NCI-H2196 (cell line): ENCODE measurements at regions not wholly inside any gene's neighbourhood (a gene's known extent, or its start where the extent isn't known, plus 50 kb on each side); places are given as distances from the start of the nearest gene placed in this dataset.
"Not testable (repeated sequence)": the region's sequence is repeated elsewhere in the genome, so short reads cannot be mapped to it uniquely, and the experiment has no call there.

ENCODE experiments used
- DNase-seq: peaks from one replicate; lab custom pipeline; 2025; ENCODE audit not compliant: unreplicated experiment; lab: John Stamatoyannopoulos, UW

DNA sequence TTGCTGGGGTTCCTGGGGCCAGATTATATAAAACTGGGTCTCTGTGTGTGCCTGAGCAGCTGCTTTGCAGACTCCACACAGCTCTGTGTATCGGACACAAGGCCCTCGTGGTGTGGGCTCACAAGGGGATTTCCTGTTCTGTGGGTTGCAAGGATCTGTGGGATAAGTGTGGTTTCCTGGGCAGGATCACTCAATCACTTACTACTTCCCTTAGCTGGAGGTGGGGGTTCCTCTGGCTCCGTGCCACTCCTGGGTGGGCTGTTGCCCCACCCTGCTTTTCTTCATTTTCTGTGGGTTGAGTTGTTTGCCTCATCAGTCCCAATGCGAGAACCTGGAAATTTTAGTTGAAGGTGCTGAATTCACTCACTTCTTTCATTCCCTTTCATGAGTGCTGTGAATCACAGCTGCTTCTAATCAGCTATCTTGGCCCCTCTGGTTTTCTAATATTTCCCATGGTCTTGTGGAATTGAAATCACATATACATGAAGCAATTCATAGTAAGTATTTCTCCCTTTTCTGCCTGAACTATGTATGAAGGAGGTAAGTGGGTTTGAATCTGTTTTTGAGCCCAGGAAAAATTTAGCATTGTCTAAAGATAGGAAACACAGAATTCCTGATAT lies 196.3 kb downstream of the DCDC2C start:
- no peak for DNase-seq

DNA sequence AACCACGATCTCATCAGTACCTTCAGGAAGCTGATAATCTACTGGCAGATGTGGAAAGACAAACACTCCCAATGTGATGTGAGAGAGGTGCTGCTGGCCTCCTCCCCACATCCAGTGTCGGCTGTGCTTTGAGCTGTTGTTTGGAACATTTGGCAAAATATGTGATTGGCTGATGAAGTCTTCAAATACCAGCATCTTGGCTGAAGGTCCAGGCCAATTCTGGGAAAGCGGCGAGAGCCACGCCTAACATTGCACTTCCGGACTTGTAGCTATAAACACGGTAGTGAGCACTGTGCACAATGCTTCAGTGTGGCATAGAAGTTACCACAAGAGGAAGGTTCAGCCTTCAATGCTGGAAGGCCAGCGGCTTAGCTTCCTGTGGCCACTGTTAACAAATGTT lies 198.8 kb downstream of the DCDC2C start:
- no peak for DNase-seq

DNA sequence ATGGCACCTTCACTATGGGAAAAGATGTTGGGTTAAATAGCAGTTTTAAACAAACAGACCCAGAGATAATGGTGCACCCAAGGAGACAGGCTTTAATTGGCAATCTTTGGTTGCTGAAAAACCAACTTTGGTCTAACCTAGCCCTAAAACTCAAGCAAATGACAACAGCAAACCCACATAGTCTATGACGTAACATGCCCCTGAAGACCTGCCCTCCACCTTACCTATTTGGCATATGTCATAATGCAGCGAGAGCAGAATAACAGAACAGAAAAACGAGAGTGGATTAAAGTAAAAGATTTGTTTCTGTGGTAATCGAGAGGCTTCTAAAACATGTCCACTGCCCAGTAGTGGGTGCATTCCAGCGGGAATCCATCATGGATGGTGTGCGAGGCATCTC lies 200.7 kb downstream of the DCDC2C start:
- no peak for DNase-seq

DNA sequence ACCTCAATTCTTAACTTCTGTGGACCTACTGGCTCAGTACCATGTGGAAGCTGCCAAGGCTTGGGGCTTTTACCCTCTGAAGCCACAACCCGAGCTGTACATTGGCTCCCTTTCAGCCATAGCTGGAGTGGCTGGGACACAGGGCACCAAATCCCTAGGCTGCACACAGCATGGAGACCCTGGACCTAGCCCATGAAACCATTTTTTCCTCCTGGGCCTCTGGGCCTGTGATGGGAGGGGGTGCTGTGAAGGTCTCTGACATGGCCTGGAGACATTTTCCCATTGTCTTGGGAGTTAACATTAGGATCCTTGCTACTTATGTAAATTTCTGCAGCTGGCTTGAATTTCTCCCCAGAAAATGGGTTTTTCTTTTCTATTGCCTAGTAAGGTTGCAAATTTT lies 205.1 kb downstream of the DCDC2C start:
- not testable (repeated sequence) for DNase-seq

DNA sequence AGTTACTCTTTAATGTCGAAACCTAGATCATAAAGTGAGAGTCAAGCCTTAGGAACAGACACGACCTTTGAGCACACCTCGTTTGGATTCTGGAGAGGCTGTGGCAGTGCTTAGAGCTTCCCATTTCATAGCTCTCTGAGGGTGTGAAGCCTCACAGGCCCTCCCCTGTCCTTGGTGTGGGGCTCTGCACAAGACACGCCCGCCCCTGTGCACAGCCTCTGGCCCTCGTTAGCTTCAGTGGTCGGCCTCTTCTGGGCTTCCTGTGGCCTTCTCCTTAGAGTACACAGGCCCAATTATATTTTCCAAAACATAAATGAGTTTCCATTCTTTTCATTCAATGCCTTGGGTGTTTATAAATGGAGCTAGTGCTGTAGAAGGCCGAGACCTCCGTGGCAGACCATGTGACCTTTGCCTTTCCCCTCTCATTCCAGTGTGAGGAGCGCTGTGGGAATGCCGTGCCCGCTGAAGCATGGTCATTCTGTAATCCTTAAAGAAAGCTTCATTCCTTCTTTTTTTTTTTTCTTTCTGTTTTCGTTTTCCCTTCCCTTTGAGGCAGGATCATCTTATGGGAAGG lies 208.6 kb downstream of the DCDC2C start:
- no peak for DNase-seq

DNA sequence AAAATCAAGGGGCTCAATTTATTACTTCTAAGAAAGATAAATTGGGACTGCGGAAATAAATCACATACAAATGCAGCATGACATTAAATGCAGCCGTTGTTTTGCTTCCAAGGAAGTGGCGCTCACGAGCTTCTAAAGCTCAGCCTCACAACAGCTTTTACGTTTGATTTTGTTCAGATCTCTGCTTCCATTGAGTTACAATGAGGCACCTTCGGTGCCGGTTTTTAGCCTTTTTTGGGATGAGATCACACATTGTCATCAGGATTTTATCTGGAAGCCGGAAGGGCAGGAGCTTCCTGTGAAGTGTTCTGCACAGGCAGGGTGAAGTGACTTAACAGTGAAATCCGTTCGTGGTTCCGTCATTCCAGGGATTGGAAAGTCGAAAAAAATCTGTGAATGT lies 209.8 kb downstream of the DCDC2C start:
- DNase-seq, result no peak

DNA sequence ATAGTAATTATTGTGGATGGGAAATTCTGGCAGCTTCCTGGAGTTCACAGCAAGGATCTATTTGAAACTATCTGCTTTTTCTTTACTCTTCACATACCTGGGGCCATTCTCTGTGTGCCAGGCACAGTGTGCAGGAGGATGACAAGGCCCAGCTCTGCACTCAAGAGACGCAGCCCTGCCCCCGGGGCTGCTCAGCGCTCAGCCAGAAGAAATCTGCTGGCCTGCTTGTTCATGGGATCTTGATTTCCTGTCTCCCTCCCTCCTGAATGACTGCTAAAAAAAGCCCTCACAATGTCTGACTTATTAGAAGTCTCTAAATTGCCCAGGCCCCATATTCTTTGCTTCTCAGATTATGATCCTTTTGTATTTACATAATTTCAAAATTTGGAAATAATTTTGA lies 210.9 kb downstream of the DCDC2C start:
- DNase-seq, result no peak

DNA sequence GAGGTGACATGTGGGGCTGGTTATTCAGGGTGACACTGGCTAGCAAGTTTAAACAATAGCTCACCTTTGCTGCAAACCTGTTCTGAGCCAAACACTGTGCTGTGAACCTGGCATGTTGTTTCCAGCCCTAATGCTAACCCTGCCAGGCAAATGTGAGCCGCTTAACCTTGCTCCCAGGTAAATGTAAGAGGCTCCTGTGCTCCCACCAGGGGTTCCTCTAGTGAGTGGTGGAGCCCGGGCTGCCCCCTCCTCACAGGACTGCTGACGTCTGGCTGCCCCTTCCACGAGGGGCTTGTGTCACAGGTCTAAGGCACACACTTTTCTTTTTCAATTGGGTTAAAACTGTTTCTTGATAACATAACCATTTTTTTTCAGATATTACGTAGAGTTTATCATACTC lies 223.7 kb downstream of the DCDC2C start:
- no peak for DNase-seq

DNA sequence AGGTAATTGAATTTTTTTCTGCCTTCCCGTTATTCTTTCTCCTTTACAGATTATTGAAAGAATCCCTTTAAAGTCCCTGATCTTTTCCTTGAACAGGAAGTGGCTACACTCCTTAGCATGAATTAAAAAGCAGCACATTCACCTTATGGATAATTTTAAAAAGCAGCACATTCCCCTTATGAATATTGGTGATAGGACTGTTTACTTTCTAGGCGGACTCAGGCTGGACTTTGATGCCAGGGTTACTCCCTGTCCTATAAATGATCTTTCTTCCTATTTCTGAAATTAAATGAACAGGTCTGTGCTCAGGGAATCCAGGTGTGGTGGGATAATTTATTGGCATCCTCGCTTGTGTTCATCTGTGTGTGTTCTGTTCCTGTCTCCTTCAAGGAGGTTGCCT lies 226.0 kb downstream of the DCDC2C start:
- no peak for DNase-seq

DNA sequence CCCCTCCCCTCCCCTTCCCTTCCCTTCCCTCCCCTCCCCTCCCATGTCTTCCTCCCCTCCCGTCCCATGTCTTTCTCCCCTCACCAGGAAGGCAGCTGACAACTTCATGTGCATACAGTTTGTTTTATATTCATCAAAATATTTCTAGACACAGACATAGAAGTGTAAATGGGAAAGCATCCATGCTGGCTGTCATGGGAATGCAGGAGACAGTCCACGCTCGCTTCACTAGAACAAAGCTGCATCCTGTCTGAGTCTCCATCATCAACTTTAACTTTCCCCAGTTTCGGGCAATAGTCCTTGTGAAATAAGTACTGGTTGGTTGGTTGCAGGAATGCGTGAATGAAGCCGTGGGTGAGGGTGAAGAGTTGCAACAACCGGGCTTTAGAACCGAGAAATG lies 226.9 kb downstream of the DCDC2C start:
- DNase-seq, result no peak

DNA sequence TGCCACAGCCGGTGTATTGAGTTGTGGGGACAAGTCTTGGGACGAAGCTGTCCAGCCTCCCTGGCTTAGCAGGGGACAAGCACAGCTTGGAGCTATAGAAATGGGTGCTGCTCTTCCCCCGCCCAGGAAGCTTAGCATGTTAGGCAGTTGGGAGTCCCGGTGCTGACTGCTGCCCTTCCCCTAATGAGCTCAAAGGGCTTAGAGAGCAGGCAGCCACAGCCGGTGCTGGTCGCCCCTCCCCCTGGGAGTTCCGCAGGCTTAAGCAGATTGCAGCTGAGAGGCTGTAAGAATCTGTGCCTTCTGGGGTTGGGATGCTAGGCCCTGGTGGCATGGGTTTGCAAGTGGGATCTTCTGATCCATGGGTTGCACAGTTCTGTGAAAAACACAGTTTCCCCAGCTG lies 237.3 kb downstream of the DCDC2C start:
- DNase-seq, result no peak

DNA sequence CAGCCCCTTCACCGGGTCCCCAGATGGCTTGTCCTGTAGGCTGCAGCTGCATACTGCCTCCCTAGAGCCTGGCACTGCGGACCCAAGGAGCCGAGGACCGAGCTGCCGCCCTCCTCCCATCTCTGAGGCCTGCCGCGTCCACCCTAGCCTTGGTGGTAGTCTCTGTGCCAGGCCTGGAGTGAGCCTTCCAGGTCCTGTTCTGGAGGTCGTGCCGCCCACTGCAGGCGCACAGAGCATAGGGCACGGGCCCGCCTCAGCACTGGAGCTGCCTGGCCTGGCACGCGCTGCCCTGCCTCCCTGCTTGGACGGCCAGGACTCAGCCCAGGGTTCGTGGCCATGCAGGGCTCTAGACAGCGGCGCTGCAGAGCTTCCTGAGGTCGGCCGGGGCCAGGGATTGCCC lies 239.5 kb downstream of the DCDC2C start:
- no peak for DNase-seq

DNA sequence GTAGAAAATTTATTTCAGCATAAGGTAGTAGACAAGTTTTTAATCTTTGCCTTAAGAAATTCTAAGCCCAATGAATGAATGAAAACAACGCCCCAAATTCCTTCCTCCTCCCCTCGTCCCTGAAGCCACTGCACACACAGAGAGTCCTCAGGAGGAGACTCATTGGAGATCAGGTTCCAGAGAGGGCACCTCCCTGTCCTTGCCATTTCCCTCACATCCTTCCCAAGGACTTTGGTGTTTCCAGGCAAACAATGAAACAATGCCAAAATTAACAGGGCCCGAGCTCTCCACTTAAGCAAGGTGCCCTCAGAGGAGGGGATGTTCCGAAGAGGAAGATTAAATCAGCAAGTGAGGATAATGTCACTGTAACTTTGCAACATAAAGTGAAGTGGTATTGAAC lies 240.7 kb downstream of the DCDC2C start:
- no peak for DNase-seq

DNA sequence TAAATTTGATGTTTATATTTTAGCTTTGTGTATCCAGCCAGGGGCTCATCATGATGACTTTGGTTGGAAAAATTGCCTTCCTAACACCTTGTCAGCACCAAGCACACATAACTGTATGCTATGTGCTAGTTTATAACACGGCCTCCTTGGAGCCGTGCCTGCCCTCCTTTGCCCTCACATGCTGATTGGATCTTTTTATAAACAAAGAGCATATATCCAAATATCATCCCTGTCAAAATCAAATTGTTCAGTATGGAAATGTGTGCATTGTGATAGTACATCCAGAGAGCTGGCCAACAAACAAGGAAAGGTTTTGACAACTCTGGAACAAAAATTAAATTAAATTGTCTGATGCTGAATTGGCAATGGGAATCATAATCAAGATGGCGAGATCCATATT lies 241.5 kb downstream of the DCDC2C start:
- DNase-seq, result no peak

DNA sequence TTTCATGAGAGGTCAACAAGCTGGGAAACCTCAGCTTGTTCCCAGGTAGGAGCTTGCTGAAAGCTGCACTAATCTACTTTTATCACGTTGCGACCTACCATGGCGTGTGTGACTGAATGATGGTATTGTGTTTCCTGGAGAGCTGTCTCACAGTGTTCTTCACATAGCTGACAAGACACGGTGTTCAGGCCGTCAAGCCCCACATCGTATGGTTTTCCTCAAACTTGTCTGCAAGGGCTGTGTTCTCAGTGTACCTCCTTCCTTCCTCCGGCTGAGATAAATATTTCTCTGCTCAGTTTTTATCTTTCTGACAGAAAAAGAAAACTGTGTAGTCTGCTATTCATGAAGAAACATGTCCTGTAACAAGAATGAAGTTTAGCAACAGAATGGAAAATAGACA lies 244.8 kb downstream of the DCDC2C start:
- no peak for DNase-seq

DNA sequence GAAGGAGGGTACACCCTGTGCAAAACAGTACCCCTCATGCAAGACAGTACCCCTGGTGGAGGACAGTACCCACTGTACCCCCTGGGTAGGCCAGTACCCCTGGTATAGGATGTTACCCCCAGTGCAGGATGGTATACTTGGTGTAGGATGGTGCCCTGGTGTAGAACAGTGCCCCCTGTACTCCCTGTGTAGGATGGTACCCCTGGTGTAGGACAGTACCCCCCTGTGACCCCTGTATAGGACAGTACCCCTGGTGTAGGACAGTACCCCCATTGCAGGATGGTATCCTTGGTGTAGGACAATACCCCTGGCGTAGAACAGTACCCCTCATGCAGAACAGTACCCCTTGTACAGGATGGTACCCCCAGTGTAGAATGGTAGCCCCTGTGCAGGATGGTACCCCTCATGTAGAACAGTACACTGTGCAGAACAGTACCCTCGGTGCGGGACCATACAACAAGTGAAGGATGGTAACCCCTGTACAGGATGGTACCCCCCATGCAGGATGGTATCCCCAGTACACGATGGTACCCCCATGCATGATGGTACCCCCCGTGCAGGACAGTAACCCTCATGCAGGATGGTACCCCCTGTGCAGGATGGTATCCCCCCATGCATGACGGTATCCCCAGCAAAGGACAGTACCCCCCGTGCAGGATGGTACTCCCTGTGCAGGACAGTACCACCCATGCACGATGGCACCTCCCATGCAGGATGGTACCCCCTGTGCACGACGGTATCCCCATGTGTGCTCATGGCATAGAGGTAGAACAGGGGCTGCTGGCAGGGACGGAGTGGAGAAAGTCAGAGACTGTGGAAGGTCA lies 248.0 kb downstream of the DCDC2C start:
- no peak for DNase-seq

DNA sequence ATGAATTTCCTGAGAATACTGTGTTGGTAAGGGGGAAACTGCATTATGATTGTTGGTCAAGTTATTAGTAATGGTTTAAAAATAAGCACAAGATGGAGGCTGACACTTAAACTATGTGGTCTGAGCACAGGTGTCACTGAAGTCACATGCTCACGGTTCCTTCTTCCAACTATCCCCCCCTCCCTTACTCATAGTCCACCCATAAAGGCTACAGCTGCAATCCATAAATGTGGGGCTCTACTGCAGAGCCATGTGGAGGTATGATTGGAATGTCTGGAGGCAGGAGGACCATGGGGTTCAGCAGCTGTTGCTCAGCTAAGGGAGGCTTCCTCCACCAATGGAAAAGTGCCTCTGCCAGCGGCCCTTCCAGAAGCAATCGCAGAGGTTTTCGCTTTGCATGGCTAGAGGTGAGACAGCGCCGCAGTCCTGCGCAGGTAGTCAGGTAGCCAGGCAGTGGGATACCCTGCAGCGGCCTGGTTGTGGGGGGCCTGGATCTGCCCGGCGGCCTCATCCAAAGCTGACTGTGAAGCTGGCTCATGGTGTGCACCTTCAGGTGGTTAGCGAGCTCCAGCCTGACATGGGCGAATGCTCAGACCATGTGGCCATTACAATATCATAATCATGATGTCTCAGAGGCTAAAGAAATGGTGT lies 249.6 kb downstream of the DCDC2C start:
- no peak for DNase-seq

DNA sequence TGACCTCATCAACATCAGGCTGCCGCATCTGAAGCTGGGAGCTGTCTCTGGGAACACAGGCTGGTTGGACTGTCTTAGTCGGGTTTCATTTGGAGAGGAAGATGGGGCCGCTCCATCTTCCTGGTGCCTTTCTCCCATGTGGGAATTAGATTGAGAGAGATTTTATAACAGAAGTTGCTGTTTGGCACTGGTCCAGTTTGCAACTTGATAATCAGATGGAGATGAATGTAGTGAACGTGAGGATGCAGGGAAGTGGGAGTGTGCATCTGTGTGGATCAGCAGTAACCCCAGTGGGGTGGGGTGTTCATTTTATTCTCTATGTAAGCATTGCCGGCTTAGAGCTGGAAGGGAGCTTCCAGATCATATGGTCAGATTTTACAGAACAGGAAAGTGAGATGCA lies 250.9 kb downstream of the DCDC2C start:
- DNase-seq, result no peak

DNA sequence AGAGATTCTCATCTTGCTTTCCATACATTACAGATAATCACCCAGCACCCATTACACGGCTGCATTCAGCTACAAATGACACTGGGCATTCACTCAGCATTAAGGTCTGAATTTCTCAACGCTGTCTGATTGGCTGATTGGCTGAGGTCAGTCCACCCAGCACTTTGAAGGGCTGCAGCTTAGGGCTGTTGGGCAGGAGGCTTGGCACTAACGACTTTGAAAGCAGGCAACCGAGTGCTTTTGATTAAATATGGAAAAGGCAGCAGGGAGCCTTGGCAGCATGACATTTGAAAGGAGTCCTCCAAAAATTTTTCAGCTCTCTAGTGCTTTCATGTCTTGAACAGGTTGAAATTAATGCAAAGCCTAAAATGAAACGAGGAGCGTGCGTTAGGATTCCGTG lies 253.0 kb downstream of the DCDC2C start:
- DNase-seq, result no peak

DNA sequence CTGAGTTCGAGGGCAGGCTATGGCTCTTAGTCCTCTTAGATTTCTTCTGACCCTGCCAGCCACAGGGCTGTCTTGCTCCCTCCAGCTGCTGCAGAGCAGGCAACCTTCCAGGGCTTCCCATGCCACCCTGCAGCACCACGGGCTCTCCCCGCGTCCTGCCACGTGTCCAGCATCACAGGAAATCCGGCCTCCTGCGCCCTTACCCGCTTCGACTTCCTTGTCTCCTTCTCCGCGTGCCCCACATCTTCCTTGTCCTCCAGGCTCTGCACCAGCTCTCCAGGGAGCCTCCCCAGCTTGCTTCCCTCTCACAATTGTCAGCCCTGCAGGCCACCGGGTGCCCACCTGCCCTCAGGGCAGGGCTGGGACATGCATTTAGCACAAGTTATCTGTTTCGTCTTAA lies 253.5 kb downstream of the DCDC2C start:
- DNase-seq, result no peak

DNA sequence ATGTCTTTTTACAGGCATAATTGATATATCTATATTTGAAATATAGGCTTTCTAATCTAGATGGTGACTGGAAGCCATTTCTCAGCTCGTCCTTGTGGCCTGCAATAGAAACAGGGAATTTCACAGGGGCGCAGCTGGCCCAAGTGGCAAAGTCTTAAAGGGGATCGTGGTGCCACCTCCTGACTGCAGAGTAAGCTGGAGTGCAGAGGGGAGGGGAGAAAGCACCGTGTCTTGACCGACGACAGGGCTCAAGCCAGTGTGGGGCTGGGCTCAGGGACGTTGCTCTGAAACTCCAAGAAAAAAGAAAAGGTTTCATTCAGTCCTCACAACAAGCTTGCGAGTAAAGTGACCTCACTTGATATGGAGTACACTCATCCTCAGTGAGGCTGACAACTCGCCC lies 255.1 kb downstream of the DCDC2C start:
- DNase-seq, result no peak

DNA sequence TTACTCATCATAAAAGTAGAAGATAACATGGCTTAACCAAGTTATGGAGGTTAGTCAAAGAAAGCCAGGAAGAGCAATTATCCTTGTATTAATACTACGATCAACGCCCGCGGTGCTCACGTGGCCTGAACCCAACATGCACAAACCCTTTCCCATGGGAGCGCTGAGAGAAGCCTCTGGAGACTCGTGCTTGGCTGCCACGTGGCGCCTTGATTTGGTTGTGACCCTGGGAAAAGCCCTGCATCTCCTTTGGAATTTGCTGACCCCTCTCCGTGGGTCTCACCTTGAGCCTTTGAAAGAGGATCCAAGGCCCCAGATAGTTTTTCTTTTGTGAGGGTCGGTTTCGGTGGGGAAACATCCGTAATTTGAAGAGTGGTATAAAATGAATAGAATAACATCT lies 255.6 kb downstream of the DCDC2C start:
- DNase-seq, result no peak
